SU-DHL-6 (cell line): ENCODE measurements at regions not wholly inside any gene's neighbourhood (a gene's known extent, or its start where the extent isn't known, plus 50 kb on each side); places are given as distances from the start of the nearest gene placed in this dataset.

Source experiments
- H2AFZ ChIP-seq: fragments of 200-600 bp; sonication (generic); 2 replicates; pipeline ENCODE4 v1.6.1; 2014; ENCODE audit warnings: low read depth, mild to moderate bottlenecking, moderate library complexity, mixed read lengths, antibody characterized with exemption, low read length; ENCODE audit not compliant: severe bottlenecking
- H3F3A ChIP-seq: fragments of 200-600 bp; shearing (Covaris generic); 2 replicates; pipeline ENCODE4 v1.6.0; 2016; ENCODE audit warnings: antibody characterized with exemption, mild to moderate bottlenecking; ENCODE audit not compliant: insufficient read depth
- H3K27ac ChIP-seq: fragments of 200-600 bp; sonication (generic); 2 replicates; pipeline ENCODE4 v1.5.1; 2016; ENCODE audit warnings: low read depth, mild to moderate bottlenecking, low read length, moderate library complexity, mixed read lengths
- H3K27me3 ChIP-seq: fragments of 200-600 bp; sonication (generic), shearing (Covaris generic); 2 replicates; pipeline ENCODE4 v1.6.0; 2014; ENCODE audit warnings: mild to moderate bottlenecking, low read length
- H3K36me3 ChIP-seq: fragments of 200-600 bp; sonication (generic); 2 replicates; pipeline ENCODE4 v1.6.1; 2014; ENCODE audit warnings: mild to moderate bottlenecking, low read length, mixed read lengths
- H3K4me2 ChIP-seq: fragments of 300-600, 200-600 bp; shearing (Covaris generic), sonication (generic); 2 replicates; pipeline ENCODE4 v1.6.0; 2014; ENCODE audit warnings: low read length, low read depth, mild to moderate bottlenecking; ENCODE audit not compliant: poor library complexity, severe bottlenecking
- H3K4me3 ChIP-seq: fragments of 200-600 bp; sonication (generic); 2 replicates; pipeline ENCODE4 v1.5.1; 2014; ENCODE audit warnings: antibody characterized with exemption, low read length, mild to moderate bottlenecking, mixed read lengths; ENCODE audit not compliant: insufficient read depth, poor library complexity, severe bottlenecking
- H3K79me2 ChIP-seq: fragments of 200-600 bp; sonication (generic); 2 replicates; pipeline ENCODE4 v1.6.1; 2014; ENCODE audit warnings: mild to moderate bottlenecking, low read length, moderate library complexity; ENCODE audit not compliant: insufficient read depth
- H3K9ac ChIP-seq: fragments of 200-600 bp; sonication (generic); 2 replicates; pipeline ENCODE4 v1.7.0; 2014; ENCODE audit warnings: mild to moderate bottlenecking, low read length
- H3K9me2 ChIP-seq: fragments of 200-600 bp; sonication (generic); replicated peaks from 2 replicates; pipeline ENCODE4 v1.6.1; 2014; ENCODE audit warnings: low read length; ENCODE audit not compliant: insufficient read depth
- H3K9me3 ChIP-seq: fragments of 200-600 bp; sonication (generic); 2 replicates; pipeline ENCODE4 v1.6.1; 2014; ENCODE audit warnings: low read length, mixed read lengths; ENCODE audit not compliant: insufficient read depth
- H4K20me1 ChIP-seq: fragments of 200-600 bp; sonication (generic); 2 replicates; pipeline ENCODE4 v1.6.1; 2014; ENCODE audit warnings: low read depth, mild to moderate bottlenecking, antibody characterized with exemption, low read length, moderate library complexity, mixed read lengths
- EZH2phosphoT487 ChIP-seq: fragments of 200-600 bp; sonication (generic), shearing (Covaris generic); conservative IDR thresholded peaks from 2 replicates; pipeline ENCODE4 v1.6.1; 2018; ENCODE audit warnings: mild to moderate bottlenecking, antibody characterized with exemption, low read length, moderate library complexity, mixed read lengths
- TF ChIP-seq, protein P1 (sequence below): fragments of 200-600 bp; sonication (generic); IDR thresholded peaks from one replicate; pipeline ENCODE4 v1.5.1; 2017; ENCODE audit warnings: antibody characterized with exemption, mild to moderate bottlenecking, low read length, moderate library complexity; ENCODE audit not compliant: insufficient read depth, poor library complexity, severe bottlenecking

GRCh38 chr21:37971390-37971950 lies 55.2 kb upstream of the KCNJ6 start:
- Histone ChIP-seq H3K27ac (no peak overlapping the region), H3K9me3 (no peaks in the 10 kb centered on the region), H3K36me3 (no peaks in the 10 kb centered on the region), H3K4me2 (no peak overlapping the region), H3K9me2 (no peaks in the 10 kb centered on the region), H3K27me3 (no peaks in the 10 kb centered on the region), H3K4me3 (no peak overlapping the region), H2AFZ (no peak overlapping the region), H3F3A (no peaks in the 10 kb centered on the region), H3K79me2 (no peaks in the 10 kb centered on the region), H4K20me1 (no peaks in the 10 kb centered on the region), H3K9ac (no peak overlapping the region)
- no peak for TF ChIP-seq EZH2phosphoT487
- TF ChIP-seq, protein P1, sequence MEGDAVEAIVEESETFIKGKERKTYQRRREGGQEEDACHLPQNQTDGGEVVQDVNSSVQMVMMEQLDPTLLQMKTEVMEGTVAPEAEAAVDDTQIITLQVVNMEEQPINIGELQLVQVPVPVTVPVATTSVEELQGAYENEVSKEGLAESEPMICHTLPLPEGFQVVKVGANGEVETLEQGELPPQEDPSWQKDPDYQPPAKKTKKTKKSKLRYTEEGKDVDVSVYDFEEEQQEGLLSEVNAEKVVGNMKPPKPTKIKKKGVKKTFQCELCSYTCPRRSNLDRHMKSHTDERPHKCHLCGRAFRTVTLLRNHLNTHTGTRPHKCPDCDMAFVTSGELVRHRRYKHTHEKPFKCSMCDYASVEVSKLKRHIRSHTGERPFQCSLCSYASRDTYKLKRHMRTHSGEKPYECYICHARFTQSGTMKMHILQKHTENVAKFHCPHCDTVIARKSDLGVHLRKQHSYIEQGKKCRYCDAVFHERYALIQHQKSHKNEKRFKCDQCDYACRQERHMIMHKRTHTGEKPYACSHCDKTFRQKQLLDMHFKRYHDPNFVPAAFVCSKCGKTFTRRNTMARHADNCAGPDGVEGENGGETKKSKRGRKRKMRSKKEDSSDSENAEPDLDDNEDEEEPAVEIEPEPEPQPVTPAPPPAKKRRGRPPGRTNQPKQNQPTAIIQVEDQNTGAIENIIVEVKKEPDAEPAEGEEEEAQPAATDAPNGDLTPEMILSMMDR: no peak

DNA sequence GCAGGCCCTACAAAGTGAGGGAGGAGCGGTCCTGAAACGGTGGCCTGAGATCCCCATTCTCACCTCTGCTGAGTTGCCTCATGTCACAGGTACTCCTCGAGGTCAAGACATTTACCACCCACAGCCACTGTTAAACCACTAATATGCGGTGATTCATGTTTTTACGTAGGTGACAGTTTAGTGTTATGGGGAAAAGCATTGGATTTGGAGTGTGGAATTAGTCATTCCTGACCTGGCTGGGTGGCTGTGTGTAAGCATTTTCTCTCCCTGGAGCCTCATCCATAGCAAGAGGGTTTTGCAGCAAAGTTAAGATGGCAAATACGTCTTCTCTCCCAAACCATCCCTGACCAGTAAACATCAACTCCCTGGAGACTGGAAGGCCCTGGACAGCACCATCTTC lies 57.8 kb upstream of the KCNJ6 start:
- no peak for TF ChIP-seq EZH2phosphoT487
- TF ChIP-seq, protein P1: no peak
- no peaks in the 10 kb centered on the region for H3K36me3 ChIP-seq
- H3K79me2 ChIP-seq: no peaks in the 10 kb centered on the region
- no peaks in the 10 kb centered on the region for H4K20me1 ChIP-seq
- H3K27ac ChIP-seq: no peak overlapping the region
- H3K9me3 ChIP-seq: no peaks in the 10 kb centered on the region
- no peaks in the 10 kb centered on the region for H3F3A ChIP-seq
- H3K9me2 ChIP-seq: no peaks in the 10 kb centered on the region
- H3K4me2 ChIP-seq: no peak overlapping the region
- no peak overlapping the region for H3K9ac ChIP-seq
- H3K4me3 ChIP-seq: no peak overlapping the region
- no peak overlapping the region for H2AFZ ChIP-seq
- no peaks in the 10 kb centered on the region for H3K27me3 ChIP-seq

- Histone ChIP-seq H3K9ac (no peak overlapping the region), H3K9me3 (no peaks in the 10 kb centered on the region), H4K20me1 (no peaks in the 10 kb centered on the region), H3F3A (no peaks in the 10 kb centered on the region), H3K27me3 (no peaks in the 10 kb centered on the region), H3K79me2 (no peaks in the 10 kb centered on the region), H3K36me3 (no peaks in the 10 kb centered on the region), H3K9me2 (no peaks in the 10 kb centered on the region), H3K4me3 (no peak overlapping the region), H2AFZ (no peak overlapping the region), H3K4me2 (no peak overlapping the region), H3K27ac (no peak overlapping the region)
- TF ChIP-seq, protein P1: no peak
- TF ChIP-seq EZH2phosphoT487: no peak
These were observed 66.5 kb upstream of the KCNJ6 start for GRCh38 chr21:37982496-37983318.
